ENCODE measurements at regions not wholly inside any gene's neighbourhood (a gene's known extent, or its start where the extent isn't known, plus 50 kb on each side); places are given as distances from the start of the nearest gene placed in this dataset.

GRCh38 chrX:8873102-8873501 lies 71.9 kb upstream of the FAM9A start:
- DNase-seq (ENCODE audit: low read depth) = no peak

GRCh38 chrX:8870411-8870810 lies 69.2 kb upstream of the FAM9A start:
- no peak for DNase-seq (ENCODE audit: low read depth)
- no peak overlapping the region for H3K4me3 ChIP-seq (ENCODE audit: low read depth, low read length)
- TF ChIP-seq CTCF (conservative IDR thresholded peaks at IDR 0.05; ENCODE audit: low read depth, low read length) = no peak

More at GRCh38 chrX:8873102-8873501, 71.9 kb upstream of the FAM9A start:
- no peak overlapping the region for H3K4me3 ChIP-seq (ENCODE audit: low read depth, low read length)
- no peak for TF ChIP-seq CTCF (conservative IDR thresholded peaks at IDR 0.05; ENCODE audit: low read depth, low read length)

DNA sequence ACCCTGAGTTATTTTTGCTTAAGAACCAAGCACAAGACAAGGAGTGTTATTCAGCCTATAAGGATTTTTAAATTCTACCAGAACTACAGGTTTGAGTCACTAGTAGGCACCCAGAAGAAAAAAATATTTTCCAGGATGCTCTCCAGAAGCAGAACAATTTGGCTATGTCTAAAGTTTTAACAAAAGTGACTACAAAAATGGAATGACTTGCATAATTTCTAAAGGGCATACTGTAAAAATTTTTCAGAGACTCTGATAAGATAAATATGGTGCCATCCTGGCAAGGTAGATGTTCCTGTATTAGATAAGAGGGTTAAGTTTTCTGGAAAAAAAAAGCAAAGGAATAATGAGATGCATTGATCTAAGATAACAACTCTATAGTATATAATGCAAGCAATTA lies 68.6 kb upstream of the FAM9A start:
- no peak for TF ChIP-seq CTCF (conservative IDR thresholded peaks at IDR 0.05; ENCODE audit: low read depth, low read length)
- no peak overlapping the region for H3K4me3 ChIP-seq (ENCODE audit: low read depth, low read length)
- no peak for DNase-seq (ENCODE audit: low read depth)

DNA sequence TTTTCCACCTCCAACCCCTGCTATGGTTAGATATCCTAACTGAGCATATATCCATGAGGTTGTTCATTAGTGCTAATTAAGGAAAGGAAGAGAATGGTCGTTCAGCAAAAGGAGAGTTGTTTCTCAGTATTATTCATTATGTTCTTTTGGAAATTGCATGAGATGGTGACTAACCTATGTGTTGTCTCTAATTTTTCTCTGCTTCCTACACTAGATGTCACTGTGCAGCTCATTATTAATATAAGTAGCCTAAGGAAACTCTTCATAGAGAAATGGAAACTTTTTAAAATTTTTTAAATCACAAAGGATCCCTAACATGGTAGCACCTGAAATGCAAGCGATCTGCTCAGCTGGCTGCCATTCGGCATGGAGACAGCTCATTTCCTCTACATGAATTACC lies 67.7 kb upstream of the FAM9A start:
- DNase-seq (ENCODE audit: low read depth) = no peak

DNA sequence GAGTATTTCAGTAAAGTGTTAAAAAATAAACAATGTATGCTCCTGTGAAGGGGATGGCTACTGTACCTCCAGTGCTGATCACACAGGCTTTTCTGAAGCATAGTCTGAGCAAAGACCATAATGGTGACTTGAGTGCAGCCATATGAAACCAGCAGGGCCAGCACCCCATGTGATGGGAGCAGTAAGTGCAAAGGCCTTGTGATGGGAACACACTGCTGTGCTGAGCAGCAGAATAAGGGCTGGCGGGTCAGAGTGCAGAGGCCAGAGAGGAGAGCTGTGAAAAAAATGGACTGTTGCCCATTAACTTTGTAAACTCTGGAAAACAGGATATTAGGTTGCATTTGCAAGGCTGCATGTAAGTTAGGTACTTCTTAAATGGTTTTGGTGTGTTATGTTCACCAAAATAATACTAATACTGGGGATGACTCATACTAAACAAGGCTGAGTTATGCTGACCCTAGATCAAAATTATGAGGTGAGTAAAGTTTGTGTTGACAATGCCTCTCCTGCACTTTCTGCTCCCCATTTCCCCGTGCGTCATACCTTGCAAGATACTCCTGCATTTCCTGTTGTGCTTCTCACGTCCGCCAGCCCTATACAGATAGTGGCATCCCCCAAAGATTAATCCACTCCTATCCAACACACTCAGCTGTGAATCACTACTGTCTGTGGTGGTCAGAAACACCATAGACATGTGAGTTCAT lies 67.0 kb upstream of the FAM9A start:
- no peak for DNase-seq (ENCODE audit: low read depth)
- TF ChIP-seq CTCF (conservative IDR thresholded peaks at IDR 0.05; ENCODE audit: low read depth, low read length) = no peak
- H3K4me3 ChIP-seq (ENCODE audit: low read depth, low read length) = no peak overlapping the region

More for the DNA sequence above, 67.7 kb upstream of the FAM9A start:
- no peak overlapping the region for H3K4me3 ChIP-seq (ENCODE audit: low read depth, low read length)
- peak; percentile 32 for TF ChIP-seq CTCF (conservative IDR thresholded peaks at IDR 0.05; ENCODE audit: low read depth, low read length)

- TF ChIP-seq CTCF (conservative IDR thresholded peaks at IDR 0.05; ENCODE audit: low read depth, low read length) = no peak
- DNase-seq (ENCODE audit: low read depth) = no peak
- no peak overlapping the region for H3K4me3 ChIP-seq (ENCODE audit: low read depth, low read length)
Measured at GRCh38 chrX:8867406-8867805, 66.2 kb upstream of the FAM9A start.

DNA sequence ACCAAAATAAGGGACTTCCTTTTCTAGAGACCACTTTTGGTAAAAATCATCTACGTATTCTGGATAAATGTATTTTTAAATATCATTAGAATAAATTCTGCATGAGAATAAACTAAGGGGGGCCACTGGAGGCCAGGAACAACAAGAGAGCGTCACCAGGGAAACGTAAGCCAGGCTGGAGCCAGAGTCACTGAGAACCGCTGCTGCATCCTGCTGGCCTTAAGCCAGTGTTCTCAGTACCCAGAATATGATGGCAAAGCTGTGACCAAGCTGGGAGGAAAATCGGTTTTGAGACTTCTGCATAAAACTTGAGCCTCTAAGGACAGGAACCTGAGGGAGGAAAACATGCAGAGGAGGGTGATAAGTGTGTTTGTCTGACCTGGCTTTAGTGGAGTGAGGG lies 63.0 kb upstream of the FAM9A start:
- no peak for DNase-seq (ENCODE audit: low read depth)
- no peak for TF ChIP-seq CTCF (conservative IDR thresholded peaks at IDR 0.05; ENCODE audit: low read depth, low read length)
- H3K4me3 ChIP-seq (ENCODE audit: low read depth, low read length) = no peak overlapping the region
